ENCODE measurements at regions not wholly inside any gene's neighbourhood (a gene's known extent, or its start where the extent isn't known, plus 50 kb on each side); places are given as distances from the start of the nearest gene placed in this dataset.

DNA sequence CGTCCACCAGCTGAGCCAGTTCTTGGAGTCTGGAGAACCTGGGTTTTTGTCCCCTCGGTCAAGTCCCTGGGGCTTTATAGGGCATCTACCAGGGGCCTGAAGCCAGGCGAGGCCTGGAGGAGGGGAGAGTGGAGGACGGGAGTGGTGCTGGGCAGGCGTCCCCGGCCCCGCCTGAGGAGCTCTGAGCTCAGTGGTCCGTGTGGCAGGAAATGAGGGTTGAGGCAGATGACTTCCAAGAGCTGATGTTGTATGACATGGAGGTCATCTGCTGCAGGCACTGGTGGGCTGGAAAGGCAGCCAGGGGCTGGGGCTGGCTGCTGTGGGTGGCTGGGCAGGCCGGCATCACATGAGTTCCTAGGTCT lies 118.5 kb upstream of the HS6ST1 start:
- DNase-seq (ENCODE audit: low read depth, low spot score) = no peak

GRCh38 chr2:128438091-128438490 lies 119.4 kb upstream of the HS6ST1 start:
- no peak for DNase-seq (ENCODE audit: low read depth, low spot score)

GRCh38 chr2:128438586-128438985 lies 119.9 kb upstream of the HS6ST1 start:
- no peak for DNase-seq (ENCODE audit: low read depth, low spot score)

- DNase-seq (ENCODE audit: low read depth, low spot score) = peak; percentile 4
Measured at GRCh38 chr2:128439031-128439790, 120.5 kb upstream of the HS6ST1 start.

- DNase-seq (ENCODE audit: low read depth, low spot score) = peak; percentile 0
Measured at GRCh38 chr2:128439791-128440665, 121.4 kb upstream of the HS6ST1 start.

GRCh38 chr2:128440666-128441340 lies 122.1 kb upstream of the HS6ST1 start:
- peak; percentile 1 for DNase-seq (ENCODE audit: low read depth, low spot score)

DNA sequence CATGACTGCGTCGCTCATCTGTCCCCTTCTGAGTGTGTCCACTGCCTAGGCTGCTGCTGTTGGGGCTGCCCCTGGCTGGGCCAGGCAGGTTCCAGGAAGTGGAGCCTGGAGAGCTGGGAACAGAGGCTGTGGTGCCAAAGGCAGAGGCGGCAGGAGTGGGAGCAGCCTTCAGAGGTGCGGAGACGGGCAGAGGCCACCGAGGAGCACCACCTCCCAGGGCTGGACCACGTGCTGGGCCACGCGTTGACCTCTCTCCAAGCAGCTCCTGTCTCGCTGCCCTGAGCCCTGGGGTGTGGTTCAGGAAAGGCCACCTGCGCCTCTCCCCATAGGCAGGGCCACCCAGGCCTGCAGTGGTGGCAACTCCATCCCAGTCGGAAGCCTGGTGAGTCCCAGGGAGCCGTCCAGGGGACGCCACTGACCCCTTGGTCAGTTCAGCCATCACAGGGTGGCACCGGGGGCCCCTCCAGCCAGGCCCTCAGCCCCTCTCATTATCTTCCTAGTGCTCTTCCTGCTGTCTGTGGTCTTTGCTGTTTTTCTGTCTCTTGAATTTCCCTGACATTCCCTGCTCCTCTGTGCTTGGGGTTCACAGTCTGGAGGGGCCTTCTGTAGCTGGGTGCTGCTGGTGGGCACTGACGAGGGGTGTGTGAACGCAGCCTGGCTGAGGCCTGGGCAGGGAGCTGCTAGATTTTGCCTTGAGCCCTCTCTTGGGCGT lies 122.8 kb upstream of the HS6ST1 start:
- DNase-seq (ENCODE audit: low read depth, low spot score) = peak; percentile 0

DNA sequence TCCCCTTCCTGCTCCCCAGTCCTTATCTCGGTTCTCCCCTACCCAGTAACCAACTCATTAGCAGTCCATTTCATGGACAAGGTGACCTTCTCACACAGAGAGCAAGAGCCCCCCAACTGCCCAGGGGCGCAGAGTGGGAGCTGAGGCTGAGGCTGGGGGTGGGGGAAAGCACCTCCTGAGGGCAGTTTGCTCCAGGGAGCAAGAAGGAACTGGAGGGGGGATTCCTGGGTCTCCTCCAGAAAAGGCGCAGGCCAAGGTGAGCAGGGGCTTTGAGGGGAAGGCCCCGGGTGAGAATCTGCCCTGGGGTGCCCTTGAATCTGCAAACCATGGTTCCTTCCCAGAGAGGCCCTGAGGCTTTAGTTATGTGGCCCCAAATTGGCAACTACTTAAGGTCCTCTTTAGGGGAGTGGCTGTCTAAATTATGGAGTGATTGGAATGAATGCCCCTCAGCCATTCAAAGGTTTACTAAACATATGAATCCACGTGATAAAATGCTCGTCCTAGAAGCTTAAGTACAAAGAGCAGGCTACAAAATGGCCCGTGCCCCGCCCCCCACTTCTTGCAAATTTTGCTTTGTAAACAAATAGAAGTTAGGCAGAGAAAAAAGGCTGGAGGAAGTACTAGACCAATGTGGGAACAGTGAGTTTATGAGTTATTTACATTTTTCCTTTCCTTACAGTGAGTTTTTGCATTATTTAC lies 123.5 kb upstream of the HS6ST1 start:
- DNase-seq (ENCODE audit: low read depth, low spot score) = peak; percentile 1

DNA sequence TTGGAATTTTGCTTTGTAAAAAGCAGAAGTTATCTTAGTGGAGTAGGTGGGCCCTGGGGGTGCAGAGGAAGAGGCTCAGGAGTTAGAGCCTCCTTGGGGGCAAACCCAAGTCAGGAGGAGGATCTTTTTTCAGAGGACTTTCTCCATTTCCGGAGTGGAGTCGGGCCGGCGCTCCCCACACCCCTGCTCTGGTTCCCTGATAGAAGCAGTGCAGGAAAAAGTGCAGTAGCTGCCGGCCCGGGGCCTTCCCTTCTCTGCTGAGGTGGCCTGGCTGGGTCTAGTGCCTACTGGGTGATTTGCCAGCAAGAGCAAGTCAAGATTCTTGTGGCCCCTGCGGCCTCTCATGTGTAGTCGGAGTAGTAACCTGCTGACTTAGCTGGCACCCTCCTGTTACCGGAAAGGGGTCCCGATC lies 124.2 kb upstream of the HS6ST1 start:
- DNase-seq (ENCODE audit: low read depth, low spot score) = peak; percentile 6

DNA sequence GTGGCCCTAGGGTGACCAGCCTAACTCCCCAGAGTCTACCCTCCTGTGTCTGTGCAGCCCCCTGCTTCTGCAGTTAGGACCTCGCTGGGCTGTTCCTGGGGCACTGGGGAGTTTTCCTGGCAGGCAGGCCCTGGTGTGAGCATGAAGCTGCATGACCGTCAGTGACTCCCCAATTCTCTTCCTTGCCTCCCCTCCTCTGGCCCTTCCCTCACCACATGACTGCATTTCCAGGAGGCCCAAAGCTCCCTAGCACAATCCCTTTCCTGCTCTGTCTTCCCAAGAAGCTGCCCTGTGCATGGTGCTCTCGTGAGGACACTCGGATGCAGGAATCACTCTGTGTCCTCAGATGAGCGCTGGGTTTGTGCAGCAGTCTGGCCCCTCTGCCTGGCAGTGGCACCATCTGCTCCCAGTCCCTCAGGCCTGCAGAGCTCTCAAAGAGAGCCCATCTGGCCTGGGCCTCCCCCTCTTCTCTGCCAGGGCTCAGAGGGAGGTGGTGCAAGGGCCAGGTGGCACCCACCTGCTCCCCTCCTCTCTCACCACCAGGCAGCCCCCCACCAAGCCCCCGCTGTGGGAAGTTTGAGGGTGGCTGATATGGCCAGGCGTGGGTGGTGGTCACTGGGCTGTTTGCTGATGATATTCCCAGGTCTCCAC lies 125.6 kb upstream of the HS6ST1 start:
- DNase-seq (ENCODE audit: low read depth, low spot score) = no peak

- DNase-seq (ENCODE audit: low read depth, low spot score) = no peak
Measured at GRCh38 chr2:128444816-128445522, 126.3 kb upstream of the HS6ST1 start.

DNA sequence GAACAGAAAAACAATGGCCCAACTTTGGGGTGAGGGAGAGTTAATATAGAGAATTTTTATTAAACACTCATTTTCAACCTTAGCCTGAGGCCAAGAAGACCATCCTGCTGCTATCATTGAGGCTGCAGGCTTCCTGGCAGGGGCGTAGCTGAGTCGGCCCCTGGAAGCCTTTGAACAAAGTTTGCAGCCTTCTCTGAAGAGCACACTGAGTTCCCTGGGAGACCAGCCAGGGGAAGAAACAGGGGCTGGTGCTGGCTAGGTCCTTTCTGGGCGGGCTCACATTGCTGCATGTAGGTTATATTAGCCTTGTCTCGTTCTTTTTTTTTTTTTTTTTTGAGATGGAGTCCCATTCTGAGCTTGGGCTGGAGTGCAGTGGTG lies 126.8 kb upstream of the HS6ST1 start:
- no peak for DNase-seq (ENCODE audit: low read depth, low spot score)

DNA sequence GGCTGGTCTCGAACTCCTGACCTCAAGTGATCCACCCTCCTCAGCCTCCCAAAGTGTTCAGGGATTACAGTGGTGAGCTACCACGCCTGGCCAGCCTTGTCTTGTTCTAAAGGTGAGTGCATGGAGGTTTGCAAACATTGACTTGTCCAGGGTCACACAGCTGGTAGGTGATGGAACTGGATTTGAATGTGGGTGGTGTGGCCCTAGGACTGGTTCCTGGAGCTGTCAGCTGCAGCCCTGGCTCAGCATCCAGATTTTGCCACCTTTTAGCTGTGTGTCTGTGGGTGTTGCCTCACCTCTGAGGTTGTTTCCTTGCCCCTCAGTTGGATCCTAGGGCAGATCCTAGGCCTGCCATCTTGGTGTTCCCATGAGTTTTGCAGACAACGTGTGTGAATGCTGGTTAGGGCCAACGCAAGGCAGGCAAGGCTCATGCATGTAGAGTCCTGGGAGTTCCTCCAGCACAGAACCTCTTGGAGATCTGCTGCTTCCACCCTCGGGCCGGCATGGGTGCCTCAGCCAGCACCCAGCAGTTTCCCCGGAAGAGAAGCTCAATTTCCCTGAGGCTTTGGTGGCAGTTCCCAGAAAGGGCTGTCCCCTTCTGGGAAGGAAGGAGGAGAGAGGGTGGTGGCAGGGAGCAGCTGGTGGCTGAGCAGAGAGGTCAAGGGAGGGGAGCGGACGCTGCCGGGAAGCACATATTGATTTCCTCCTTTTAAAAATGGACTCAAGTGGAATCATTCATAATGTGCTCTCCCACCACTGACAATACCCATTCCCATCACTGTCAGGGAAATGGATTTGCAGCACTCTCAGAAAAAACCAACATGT lies 127.6 kb upstream of the HS6ST1 start:
- no peak for DNase-seq (ENCODE audit: low read depth, low spot score)

DNA sequence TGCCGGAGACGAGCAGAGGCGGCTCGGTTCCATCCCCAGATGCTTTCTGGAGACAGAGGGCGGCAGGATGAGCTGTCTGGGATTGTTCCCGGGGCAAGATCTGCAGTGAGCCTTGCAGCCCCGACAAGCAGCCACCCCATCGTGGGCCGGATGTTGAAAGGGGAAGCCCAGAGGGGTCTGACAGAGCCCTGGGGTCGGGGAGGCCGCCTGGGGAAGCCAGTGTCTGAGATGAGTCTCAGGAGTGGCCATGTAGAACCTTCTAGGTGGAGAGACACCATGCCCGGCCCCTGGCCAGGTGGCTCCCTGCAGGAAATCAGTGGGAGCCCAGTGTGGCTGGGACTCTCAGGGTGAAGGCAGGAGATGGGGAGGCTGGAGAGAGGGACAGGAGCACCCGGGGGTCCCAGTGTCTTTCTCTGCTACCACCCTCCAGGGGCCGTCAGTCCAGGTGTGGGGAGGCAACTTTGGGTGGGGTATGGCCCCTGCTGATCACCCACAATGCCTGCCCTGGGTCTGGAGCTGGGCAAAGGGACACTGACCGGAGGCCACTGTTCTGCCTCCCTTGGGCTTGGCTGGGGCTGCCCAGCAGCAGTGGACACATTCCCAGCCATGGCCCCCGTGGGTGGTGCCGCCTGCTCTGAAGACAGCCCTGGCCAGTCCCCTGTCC lies 128.3 kb upstream of the HS6ST1 start:
- no peak for DNase-seq (ENCODE audit: low read depth, low spot score)

- DNase-seq (ENCODE audit: low read depth, low spot score) = no peak
Measured at GRCh38 chr2:128447538-128447995, 128.9 kb upstream of the HS6ST1 start.

- no peak for DNase-seq (ENCODE audit: low read depth, low spot score)
Measured at GRCh38 chr2:128448331-128449225, 129.9 kb upstream of the HS6ST1 start.

Data from astrocyte of the hippocampus (primary cell).